ENCODE measurements at regions not wholly inside any gene's neighbourhood (a gene's known extent, or its start where the extent isn't known, plus 50 kb on each side); places are given as distances from the start of the nearest gene placed in this dataset.
"Not testable (repeated sequence)": the region's sequence is repeated elsewhere in the genome, so short reads cannot be mapped to it uniquely, and the experiment has no call there.

DNA sequence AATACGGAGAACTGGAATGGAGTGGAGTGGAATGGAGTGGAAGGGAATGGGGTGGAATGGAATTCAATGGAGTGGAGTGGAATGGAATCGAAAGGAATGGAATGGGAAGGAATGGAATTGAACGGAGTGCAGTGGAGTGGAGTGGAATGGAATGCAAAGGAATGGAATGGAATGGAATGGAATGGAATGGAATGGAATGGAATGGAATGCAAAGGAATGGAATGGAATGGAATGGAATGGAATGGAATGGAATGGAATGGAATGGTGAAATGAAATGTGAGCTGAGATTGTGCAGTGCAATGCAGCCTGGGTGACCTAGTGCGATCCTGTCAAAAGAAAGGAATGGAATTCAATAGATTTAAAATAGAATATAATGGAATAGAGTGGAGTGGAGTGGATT is 357.3 kb upstream of the WSB1 start:
- not testable (repeated sequence) for DNase-seq (ENCODE audit: low read depth, low spot score); H3K27ac ChIP-seq

DNA sequence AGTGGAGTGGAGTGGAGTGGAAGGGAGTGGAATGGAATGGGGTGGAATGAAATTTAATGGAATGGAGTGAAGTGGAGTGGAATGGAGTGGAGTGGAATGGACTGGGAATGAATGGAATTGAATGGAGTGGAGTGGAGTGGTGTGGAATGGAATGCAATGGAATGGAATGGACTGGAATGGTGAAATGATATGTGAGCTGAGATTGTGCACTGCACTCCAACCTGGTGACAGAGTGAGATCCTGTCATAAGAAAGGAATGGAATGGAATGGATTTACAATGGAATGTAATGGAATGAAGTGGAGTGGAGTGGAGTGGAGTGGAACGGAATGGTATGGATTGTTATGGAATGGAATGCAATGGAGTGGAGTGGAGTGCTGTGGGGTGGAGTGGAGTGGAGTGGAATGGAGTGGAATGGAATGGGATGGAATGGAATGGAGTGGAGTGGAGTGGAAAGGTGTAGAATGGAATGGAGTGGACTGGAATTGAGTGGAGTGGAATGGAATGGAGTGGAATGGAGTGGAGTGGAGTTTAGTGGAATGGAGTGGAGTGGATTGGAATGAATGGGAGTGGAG is 356.1 kb upstream of the WSB1 start:
- H3K27ac ChIP-seq; DNase-seq (ENCODE audit: low read depth, low spot score): not testable (repeated sequence)

DNA sequence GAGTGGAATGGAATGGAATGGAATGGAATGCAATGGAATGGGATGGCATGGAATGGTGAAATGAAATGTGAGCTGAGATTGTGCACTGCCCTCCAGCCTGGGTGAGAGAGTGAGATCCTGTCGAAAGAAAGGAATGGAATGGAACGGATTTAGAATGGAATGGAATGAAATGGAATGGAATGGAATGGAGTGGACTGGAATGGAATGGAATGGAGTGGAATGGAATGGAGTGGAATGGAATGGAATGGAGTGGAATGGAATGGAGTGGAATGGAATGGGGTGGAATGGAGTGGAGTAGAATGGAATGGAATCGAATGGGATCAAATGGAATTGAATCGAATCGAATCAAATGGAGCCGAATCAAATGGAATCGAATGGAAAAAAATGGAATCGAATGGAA is 354.2 kb upstream of the WSB1 start:
- not testable (repeated sequence) for DNase-seq (ENCODE audit: low read depth, low spot score); H3K27ac ChIP-seq

DNA sequence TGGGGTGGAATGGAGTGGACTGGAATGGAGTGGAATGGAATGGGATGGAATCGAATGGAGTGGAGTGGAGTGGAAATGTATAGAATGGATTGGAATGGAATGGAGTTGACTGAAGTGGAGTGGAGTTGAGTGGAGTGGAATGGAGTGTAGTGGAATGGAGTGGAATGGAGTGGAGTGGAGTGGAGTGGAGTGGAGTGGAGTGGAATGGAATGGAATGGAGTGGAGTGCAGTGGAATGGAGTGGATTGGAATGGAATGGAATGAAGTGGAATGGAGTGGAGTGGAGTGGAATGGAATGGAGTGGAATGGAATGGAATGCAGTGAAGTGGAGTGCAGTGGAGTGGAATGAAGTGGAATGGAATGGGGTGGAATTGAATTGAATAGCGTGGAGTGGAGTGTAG is 353.3 kb upstream of the WSB1 start:
- H3K27ac ChIP-seq; DNase-seq (ENCODE audit: low read depth, low spot score): not testable (repeated sequence)

DNA sequence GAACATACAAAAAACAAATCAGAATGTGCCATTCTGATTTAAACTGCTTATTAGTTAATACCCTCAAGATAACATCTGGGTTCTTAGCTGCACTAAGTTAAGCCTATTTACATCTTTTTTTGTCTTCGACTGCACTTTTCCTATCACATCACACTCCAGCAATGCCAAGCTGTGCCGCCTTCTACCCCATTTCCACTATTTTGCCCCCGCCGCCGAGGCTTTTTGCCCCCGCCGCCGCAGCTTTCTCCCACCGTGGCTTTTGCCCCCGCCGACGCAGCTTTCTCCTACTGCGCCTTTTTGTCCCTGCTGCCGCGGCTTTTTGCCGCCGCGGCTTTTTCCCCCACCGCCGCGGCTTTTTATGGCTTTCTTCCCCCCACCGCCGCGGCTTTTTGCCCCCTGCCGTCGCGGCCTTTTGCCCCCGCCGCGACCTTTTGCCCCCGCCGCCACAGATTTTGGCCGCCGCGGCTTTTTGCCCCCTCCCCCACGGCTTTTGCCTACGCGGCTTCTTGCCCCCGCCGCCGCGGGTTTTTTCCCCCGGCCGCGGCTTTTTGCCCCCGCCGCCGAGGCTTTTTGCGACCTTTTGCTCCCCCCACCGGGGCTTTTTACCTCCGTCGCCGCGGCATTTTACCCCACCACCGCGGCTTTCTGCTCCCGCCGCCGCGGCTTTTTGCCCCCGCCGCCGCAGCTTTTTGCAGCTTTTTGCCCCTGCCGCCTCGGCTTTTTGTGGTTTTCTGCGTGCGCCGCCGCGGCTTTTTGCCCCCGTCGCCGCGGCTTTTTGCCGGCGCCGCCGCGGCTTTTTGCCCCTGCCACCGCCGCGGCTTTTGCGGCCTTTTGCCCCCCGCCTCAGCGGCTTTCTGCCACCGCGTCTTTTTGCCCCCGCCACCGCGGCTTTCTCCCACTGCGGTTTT is 331.4 kb upstream of the WSB1 start:
- DNase-seq (ENCODE audit: low read depth, low spot score): no peak
- no peak overlapping the region for H3K27ac ChIP-seq

DNA sequence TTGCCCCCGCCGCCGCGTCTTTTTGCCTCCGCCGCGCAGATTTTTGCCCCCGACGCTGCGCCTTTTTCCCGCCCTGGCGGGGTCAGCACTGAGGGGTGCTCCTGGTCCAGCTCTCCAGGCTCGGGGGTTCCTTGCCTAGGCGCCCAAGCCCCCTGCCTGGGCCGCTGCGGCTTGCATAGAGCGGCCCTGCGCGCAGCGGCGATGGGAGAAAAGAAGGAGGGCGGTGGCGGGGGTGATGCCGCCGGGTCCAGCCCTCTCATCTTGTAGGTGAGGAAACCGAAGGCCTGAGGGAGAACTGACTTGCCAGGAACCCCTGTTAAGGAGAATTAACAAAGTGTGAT is 330.8 kb upstream of the WSB1 start:
- no peak overlapping the region for H3K27ac ChIP-seq
- DNase-seq (ENCODE audit: low read depth, low spot score): no peak

DNA sequence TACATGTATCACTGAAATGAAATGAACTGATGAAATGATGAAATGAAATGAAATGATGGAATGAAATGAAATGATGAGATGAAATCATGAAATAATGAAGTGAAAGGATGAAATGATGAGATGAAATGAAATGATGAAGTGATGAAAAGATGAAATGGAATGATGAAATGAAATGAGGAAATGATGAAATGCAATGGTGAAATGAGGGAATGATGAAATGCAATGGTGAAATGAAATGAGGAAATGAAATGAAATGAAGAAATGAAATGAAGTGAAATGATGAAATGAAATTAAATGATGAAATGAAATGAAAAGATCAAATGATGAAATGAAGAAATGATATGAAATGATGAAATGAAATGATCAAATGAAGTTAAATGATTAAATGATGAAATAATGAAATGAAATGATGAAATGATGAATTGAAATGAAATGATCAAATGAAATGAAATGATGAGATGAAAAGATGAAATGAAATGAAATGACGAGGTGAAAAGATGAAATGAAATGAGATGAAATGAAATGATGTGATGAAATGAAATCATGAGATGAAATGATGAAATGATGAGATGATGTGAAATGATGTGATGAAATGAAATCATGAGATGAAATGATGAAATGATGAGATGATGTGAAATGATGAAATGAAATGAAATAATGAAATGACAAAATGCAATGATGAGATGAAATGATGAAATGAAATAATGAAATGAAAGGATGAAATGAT is 327.9 kb upstream of the WSB1 start:
- DNase-seq (ENCODE audit: low read depth, low spot score); H3K27ac ChIP-seq: not testable (repeated sequence)

DNA sequence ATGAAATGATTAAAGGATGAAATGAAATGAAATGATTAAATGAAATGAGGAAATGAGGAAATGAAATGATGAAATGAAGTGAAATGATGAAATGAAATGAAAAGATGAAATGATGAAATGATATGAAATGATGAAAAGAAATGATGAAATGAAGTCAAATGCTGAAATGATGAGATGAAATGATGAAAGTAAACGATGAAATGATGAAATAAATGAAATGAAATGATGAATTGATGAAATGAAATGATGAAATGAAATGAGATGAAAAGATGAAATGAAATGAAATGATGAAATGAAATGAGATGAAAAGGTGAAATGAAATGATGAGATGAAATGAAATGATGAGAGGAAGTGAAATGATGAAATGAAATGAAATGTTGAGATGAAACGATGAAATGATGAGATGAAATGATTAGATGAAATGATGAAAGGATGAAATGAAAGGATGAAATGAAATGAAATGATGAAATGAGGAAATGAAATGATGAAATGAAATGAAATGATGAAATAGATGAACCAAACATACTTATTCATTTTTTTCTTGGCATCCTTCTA is 327.2 kb upstream of the WSB1 start:
- DNase-seq (ENCODE audit: low read depth, low spot score); H3K27ac ChIP-seq: not testable (repeated sequence)

DNA sequence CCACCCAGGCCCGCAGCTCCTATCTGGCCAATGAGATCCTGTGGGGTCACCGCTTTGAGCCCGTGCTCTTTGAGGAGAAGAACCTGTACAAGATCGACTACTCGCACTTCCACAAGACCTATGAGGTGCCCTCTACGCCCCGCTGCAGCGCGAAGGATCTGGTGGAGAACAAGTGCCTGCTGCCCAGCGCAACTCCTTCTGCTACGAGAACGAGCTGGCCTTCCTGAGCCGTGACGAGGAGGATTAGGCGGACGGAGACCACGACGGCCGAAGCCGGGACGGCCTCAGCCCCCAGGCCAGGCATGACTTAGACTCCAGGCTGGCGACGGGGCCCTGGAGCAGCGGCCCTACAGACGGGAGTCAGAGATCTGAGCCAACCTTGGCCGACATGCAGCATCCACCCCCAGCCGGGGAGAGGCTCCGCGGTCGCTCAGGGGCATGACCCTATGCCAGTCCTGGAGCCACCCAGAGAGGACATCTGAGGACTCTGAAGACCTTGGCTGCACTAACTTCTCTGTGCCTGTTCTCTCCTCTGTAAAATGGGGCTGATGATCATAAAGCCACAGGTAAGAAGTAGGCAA is 312.0 kb upstream of the WSB1 start:
- not testable (repeated sequence) for H3K27ac ChIP-seq; DNase-seq (ENCODE audit: low read depth, low spot score)

DNA sequence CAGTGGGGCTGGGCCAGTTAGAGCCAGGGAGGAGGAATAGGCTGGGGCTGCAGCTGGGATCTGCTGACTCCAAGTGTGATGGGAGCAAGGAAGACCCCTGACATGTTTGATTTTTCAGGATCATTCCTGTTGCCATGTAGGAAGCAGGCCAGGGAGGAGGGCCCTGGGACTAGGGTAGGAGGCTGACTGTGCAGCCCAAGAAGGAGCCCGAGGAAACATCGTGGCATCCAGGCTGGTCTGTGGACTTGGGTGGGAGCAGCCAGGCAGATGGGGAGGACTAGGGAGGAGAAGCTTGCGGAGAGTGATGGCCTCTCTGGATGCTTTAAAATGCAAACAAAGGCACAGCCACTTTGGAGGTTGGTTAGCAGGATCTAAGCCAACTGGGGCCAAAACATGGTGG is 311.4 kb upstream of the WSB1 start:
- not testable (repeated sequence) for H3K27ac ChIP-seq; DNase-seq (ENCODE audit: low read depth, low spot score)

DNA sequence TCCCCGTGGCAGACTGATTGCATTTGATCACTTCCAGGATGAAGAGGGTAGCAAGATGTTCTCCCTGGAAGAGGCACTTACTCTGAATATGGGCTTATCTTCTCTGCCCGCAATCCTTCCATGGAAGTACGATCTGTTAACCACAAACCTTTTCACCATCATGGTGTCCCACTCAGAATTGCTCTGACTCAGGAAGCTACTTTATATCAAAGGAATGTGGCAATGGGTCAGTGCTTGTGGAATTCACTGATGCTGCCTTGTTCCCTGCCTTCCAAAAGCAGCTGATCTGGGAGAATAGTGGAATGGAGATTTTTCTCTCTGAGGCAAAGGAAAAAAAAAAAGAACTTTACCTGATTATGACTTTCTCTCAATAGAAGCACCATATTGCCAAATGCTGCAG is 306.1 kb upstream of the WSB1 start:
- not testable (repeated sequence) for H3K27ac ChIP-seq; DNase-seq (ENCODE audit: low read depth, low spot score)

DNA sequence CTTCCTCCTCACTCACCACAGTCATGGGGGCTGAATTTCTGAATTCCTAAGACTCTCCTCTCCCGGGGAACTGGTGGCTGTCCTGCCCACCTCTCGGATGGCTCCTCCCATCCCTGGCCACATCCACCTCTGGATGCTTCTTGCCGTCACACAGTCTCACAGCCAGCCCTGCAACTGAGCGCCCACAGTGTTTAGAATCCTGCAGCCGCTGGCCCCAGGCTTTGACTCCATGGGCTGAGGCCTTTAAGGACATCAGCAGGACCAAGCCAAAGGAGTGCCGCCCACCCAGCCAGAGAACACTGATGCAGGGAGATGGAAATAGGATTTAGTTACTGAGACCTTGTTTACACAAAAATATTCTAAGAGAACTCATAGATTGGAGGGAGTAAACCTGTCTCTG is 299.3 kb upstream of the WSB1 start:
- H3K27ac ChIP-seq; DNase-seq (ENCODE audit: low read depth, low spot score): not testable (repeated sequence)

DNA sequence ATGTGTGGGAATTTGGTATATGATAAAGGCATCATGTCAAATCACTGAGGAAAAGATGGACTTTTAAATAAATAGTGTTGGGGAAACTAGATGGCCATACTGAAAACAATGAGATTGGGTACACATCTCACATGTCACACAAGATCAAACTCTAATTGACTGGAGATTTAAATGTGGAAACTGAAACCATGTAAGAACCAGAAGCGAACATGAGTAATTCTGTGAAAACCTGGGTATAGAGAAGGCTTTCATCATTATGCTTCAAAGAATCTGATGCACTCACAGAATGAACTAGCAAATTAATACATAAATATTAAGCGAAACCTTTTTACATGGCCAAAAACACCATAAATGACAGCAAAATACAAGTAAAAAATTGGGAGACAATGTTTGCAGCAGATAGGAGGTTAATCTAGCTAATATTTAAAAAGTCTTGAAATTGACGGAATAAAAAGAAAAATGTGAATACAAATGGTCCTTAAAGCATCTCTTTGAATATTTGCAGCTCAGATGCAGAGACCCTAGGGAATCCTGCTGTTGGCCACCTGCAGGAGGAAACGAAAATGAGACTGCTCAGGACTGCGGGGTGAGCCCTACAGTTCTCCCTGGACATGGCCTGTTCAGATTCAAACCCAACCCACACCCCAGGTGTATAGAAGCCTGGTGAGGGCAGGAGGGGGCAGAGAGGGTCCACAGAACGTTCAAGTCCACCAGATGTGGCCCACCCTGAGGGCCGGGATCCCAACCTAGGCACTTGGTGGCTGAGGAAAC is 297.6 kb upstream of the WSB1 start:
- H3K27ac ChIP-seq; DNase-seq (ENCODE audit: low read depth, low spot score): not testable (repeated sequence)

DNA sequence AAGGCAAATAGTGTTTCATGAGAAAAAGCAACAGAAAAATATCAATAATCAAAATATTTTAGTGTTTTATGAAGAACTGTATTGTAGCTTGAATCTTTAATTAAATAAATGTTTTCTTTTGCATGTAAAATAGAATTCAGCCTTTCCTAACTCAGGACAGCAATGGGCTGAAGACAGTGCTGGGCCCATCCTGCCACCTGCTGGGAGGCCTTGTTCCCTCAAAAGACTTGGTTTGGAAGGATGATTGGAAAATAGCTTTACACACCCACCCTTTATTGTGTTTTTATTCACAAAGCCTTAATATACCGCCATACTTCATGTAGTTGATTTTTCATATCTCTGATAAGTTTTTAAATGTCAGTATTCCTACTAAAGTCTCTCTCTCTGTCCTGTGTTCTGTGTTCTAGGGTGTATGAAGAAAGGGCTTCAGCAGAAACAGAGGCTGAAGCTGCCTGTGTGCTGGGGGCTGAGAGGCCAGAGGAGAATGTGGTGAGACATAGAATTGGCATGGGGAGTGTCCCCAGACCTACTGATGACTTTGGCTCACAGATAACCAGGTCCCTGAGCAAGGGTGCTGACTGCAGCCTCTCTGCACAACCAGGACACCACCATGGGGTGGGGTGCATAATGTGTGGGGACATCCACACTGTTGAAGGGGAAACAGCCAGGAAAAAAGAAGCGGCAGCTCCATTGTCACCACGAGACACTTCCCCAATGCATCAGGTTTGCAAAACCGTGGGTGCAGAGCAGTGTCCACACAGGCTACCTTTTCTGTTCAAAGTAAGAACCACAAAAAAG is 286.0 kb upstream of the WSB1 start:
- not testable (repeated sequence) for DNase-seq (ENCODE audit: low read depth, low spot score)

DNA sequence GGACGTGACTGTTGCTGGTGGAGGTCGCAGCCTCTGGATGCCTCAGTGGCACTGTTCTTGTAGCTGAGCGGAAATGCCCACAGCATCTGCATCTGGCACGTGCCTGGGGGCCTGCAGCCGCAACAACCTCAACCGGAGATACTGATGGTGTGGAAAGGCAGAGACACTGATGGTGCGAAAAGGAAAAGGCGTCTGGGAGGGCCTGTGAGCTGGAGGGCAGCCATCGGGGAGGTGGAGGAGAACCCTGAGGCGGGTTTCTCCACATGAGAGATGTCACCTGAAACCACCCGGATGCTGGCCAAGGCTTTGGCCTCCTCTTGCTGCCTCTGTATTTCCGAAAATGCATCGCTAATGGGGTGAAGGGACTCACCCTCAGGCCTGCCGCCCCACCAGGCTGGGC is 284.8 kb upstream of the WSB1 start:
- H3K27ac ChIP-seq: no peak overlapping the region
- no peak for DNase-seq (ENCODE audit: low read depth, low spot score)

More for the DNA sequence above, 286.0 kb upstream of the WSB1 start:
- not testable (repeated sequence) for H3K27ac ChIP-seq

DNA sequence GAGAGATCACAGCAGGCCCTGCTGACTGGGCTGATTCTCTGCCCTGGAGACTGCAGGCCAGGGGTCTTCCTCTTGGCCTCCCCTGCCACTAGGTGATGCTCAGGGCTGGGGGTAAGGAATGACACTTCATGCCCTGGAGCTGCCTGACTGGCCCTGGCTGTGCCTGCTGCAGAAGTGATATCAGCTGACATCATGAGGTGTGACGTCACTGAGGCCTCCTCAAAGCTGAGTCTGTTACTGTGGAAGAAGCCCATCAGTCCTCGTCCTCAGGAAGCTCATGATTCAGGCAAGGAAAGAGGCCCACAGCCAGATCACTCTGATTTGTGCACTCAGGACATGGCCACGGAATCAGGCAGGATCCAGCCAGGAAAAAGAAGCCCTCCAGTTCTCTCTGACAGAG is 283.8 kb upstream of the WSB1 start:
- DNase-seq (ENCODE audit: low read depth, low spot score); H3K27ac ChIP-seq: not testable (repeated sequence)

DNA sequence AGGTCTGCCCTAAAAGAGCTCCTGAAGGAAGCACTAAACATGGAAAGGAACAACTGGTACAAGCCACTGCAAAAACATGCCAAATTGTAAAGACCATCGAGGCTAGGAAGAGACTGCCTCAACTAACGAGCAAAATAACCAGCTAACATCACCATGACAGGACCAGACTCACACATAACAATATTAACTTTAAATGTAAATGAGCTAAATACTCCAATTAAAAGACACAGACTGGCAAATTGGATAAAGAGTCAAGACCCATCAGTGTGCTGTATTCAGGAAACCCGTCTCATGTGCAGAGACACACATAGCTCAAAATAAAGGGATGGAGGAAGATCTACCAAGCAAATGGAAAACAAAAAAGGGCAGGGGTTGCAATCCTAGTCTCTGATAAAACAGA is 263.4 kb upstream of the WSB1 start:
- not testable (repeated sequence) for DNase-seq (ENCODE audit: low read depth, low spot score); H3K27ac ChIP-seq

DNA sequence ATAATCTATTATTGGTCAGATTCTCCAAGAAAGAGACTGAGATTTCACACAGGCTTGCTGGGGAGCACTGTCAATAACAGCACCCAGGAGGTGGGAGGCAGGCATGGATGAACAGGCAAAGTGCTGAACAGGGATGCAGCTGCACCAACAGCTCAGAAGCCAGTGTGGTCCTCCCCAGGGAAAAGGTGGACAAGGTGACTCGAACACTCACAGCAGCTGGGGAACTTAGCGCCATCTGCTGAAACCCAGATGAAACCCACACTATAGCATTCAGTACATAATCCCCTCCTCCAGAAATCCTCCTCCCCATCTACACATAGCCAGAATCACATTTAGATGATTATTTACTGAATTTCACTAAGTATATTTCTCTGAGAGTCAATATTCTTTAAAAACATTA is 255.2 kb upstream of the WSB1 start:
- no peak overlapping the region for H3K27ac ChIP-seq
- DNase-seq (ENCODE audit: low read depth, low spot score): no peak

DNA sequence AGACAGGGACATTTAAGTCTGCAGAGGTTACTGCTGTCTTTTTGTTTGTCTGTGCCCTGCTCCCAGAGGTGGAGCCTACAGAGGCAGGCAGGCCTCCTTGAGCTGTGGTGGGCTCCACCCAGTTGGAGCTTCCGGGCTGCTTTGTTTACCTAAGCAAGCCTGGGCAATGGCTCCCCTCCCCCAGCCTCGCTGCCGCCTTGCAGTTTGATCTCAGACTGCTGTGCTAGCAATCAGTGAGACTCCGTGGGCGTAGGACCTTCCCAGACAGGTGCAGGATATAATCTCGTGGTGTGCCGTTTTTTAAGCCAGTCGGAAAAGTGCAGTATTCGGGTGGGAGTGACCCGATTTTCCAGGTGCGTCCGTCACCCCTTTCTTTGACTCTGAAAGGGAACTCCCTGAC is 248.9 kb upstream of the WSB1 start:
- not testable (repeated sequence) for H3K27ac ChIP-seq; DNase-seq (ENCODE audit: low read depth, low spot score)
